Liver (tissue), 8 donors: ENCODE measurements at regions not wholly inside any gene's neighbourhood (a gene's known extent, or its start where the extent isn't known, plus 50 kb on each side); places are given as distances from the start of the nearest gene placed in this dataset.

Experiments
- DNase-seq: peaks from one replicate; pipeline ENCODE4 v3.0.0-alpha.2; 2017; ENCODE audit warnings: low spot score
- H3K27ac ChIP-seq, 2 donors: one replicate each; pipeline ENCODE4 v1.7.0; 2013; ENCODE audit warnings: inconsistent platforms in 2 of 2, low read length in 2 of 2, control low read depth in 1 of 2, low read depth in 1 of 2, mild to moderate bottlenecking in 1 of 2
- H3K27me3 ChIP-seq, 4 donors: one replicate each; pipeline versions ENCODE4 v1.6.1 to v1.7.0; 2013; ENCODE audit warnings: low read length in 3 of 4, inconsistent platforms in 1 of 4, mild to moderate bottlenecking in 1 of 4, moderate library complexity in 1 of 4; ENCODE audit not compliant: control insufficient read depth in 4 of 4, insufficient read depth in 4 of 4
- H3K36me3 ChIP-seq, 4 donors: one replicate each; pipeline versions ENCODE4 v1.6.1 to v1.7.0; 2013; ENCODE audit warnings: low read length in 3 of 4, mild to moderate bottlenecking in 3 of 4, low read depth in 1 of 4, moderate library complexity in 1 of 4; ENCODE audit not compliant: control insufficient read depth in 4 of 4, insufficient read depth in 3 of 4
- H3K4me1 ChIP-seq, 4 donors: one replicate each; pipeline versions ENCODE4 v1.6.1 to v1.7.0; 2013; ENCODE audit warnings: low read length in 3 of 4, mild to moderate bottlenecking in 3 of 4, moderate library complexity in 1 of 4; ENCODE audit not compliant: control insufficient read depth in 4 of 4, insufficient read depth in 4 of 4
- H3K4me3 ChIP-seq, 3 donors: one replicate each; pipeline versions ENCODE4 v1.6.1 to v1.7.0; 2013; ENCODE audit warnings: low read length in 3 of 3, control low read depth in 1 of 3, low read depth in 1 of 3, mild to moderate bottlenecking in 1 of 3
- H3K9ac ChIP-seq, 2 donors: one replicate each; pipeline ENCODE4 v1.7.0; 2013; ENCODE audit warnings: low read length in 2 of 2, mild to moderate bottlenecking in 2 of 2, moderate library complexity in 2 of 2, control low read depth in 1 of 2, low read depth in 1 of 2
- H3K9me3 ChIP-seq, 4 donors: one replicate each; pipeline versions ENCODE4 v1.6.1 to v1.7.0; 2013; ENCODE audit warnings: low read length in 3 of 4; ENCODE audit not compliant: control insufficient read depth in 4 of 4
- ATF3 ChIP-seq: IDR thresholded peaks from 2 replicates; pipeline ENCODE4 v1.6.1; 2016; ENCODE audit warnings: antibody characterized with exemption
- EGR1 ChIP-seq, 2 donors: IDR thresholded peaks; 2 replicates each; pipeline ENCODE4 v1.6.1; 2016 to 2018; ENCODE audit warnings: antibody characterized with exemption in 2 of 2, low read depth in 2 of 2
- FOXA1 ChIP-seq: IDR thresholded peaks from 2 replicates; pipeline ENCODE4 v1.6.1; 2016; ENCODE audit warnings: antibody characterized with exemption
- FOXA2 ChIP-seq: IDR thresholded peaks from 2 replicates; pipeline ENCODE4 v1.6.1; 2016; ENCODE audit warnings: antibody characterized with exemption
- GABPA ChIP-seq, 2 donors: IDR thresholded peaks in 1 of 2; conservative IDR thresholded peaks in 1 of 2; 2 replicates each; pipeline ENCODE4 v1.6.1; 2016; ENCODE audit warnings: antibody characterized with exemption in 2 of 2, mild to moderate bottlenecking in 1 of 2, moderate library complexity in 1 of 2
- HNF4A ChIP-seq, 2 donors: conservative IDR thresholded peaks; 2 replicates each; pipeline ENCODE4 v1.6.1; 2016; ENCODE audit warnings: antibody characterized with exemption in 2 of 2, mild to moderate bottlenecking in 2 of 2
- HNF4G ChIP-seq: IDR thresholded peaks from 2 replicates; pipeline ENCODE4 v1.6.1; 2016; ENCODE audit warnings: antibody characterized with exemption
- JUND ChIP-seq, 2 donors: IDR thresholded peaks; 2 replicates each; pipeline ENCODE4 v1.6.1; 2016; ENCODE audit warnings: antibody characterized with exemption in 2 of 2
- NR2F2 ChIP-seq: IDR thresholded peaks from 2 replicates; pipeline ENCODE4 v1.6.1; 2016; ENCODE audit warnings: antibody characterized with exemption
- RAD21 ChIP-seq, 2 donors: IDR thresholded peaks; 2 replicates each; pipeline ENCODE4 v1.6.1; 2016; ENCODE audit warnings: antibody characterized with exemption in 2 of 2, mild to moderate bottlenecking in 2 of 2
- RXRA ChIP-seq, 2 donors: IDR thresholded peaks; 2 replicates each; pipeline ENCODE4 v1.6.1; 2017 to 2018; ENCODE audit warnings: antibody characterized with exemption in 2 of 2, mild to moderate bottlenecking in 1 of 2
- SP1 ChIP-seq: IDR thresholded peaks from 2 replicates; pipeline ENCODE4 v1.6.1; 2018; ENCODE audit warnings: antibody characterized with exemption, mild to moderate bottlenecking
- TAF1 ChIP-seq: conservative IDR thresholded peaks from 2 replicates; pipeline ENCODE4 v1.6.1; 2016; ENCODE audit warnings: antibody characterized with exemption, mild to moderate bottlenecking
- YY1 ChIP-seq: IDR thresholded peaks from 2 replicates; pipeline ENCODE4 v1.6.1; 2016; ENCODE audit warnings: antibody characterized with exemption, mild to moderate bottlenecking
- WGBS: extraction: QIAGEN DNeasy Blood & Tissue Kit; methylation state at CpG from one replicate; pipeline ENCODE4 v1.1.7; 2013; 5-methylcytosine and 5-hydroxymethylcytosine counted together
- TF ChIP-seq, protein P1 (sequence below): IDR thresholded peaks from 2 replicates; pipeline ENCODE4 v1.6.1; 2016; ENCODE audit warnings: antibody characterized with exemption, mild to moderate bottlenecking
- TF ChIP-seq, protein P2 (sequence below): IDR thresholded peaks from 2 replicates; pipeline ENCODE4 v1.6.1; 2016; ENCODE audit warnings: antibody characterized with exemption
- TF ChIP-seq, protein P3 (sequence below): fragments of 150-350 bp; IDR thresholded peaks from 2 replicates; pipeline ENCODE4 v1.5.1; 2017; ENCODE audit warnings: improper control_type of control experiment, low read depth, low read length; ENCODE audit not compliant: missing input control
- TF ChIP-seq, protein P4 (sequence below): IDR thresholded peaks from 2 replicates; pipeline ENCODE4 v1.6.1; 2016; ENCODE audit warnings: antibody characterized with exemption
- donor health status: healthy.
- donor health status: healthy.
- donor health status: healthy.
- donor health status: healthy.
- donor health status: healthy.

- DNase-seq, result no peak
- H3K9me3 ChIP-seq, result peaks cover 0 to 2% (median under 1%) of the 10 kb centered on the region in 4 donors
- H3K27ac ChIP-seq, result no peak overlapping the region
- no peaks in the 10 kb centered on the region for H3K4me1 ChIP-seq
- TF ChIP-seq EGR1 (IDR thresholded peaks at IDR 0.05; ENCODE audit: low read depth in 2 of 2), result no peak
- TF ChIP-seq HNF4G, result no peak
- TF ChIP-seq, protein P1, sequence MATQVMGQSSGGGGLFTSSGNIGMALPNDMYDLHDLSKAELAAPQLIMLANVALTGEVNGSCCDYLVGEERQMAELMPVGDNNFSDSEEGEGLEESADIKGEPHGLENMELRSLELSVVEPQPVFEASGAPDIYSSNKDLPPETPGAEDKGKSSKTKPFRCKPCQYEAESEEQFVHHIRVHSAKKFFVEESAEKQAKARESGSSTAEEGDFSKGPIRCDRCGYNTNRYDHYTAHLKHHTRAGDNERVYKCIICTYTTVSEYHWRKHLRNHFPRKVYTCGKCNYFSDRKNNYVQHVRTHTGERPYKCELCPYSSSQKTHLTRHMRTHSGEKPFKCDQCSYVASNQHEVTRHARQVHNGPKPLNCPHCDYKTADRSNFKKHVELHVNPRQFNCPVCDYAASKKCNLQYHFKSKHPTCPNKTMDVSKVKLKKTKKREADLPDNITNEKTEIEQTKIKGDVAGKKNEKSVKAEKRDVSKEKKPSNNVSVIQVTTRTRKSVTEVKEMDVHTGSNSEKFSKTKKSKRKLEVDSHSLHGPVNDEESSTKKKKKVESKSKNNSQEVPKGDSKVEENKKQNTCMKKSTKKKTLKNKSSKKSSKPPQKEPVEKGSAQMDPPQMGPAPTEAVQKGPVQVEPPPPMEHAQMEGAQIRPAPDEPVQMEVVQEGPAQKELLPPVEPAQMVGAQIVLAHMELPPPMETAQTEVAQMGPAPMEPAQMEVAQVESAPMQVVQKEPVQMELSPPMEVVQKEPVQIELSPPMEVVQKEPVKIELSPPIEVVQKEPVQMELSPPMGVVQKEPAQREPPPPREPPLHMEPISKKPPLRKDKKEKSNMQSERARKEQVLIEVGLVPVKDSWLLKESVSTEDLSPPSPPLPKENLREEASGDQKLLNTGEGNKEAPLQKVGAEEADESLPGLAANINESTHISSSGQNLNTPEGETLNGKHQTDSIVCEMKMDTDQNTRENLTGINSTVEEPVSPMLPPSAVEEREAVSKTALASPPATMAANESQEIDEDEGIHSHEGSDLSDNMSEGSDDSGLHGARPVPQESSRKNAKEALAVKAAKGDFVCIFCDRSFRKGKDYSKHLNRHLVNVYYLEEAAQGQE, result no peak
- TF ChIP-seq RXRA (IDR thresholded peaks at IDR 0.05), result no peak
- TF ChIP-seq, protein P2, sequence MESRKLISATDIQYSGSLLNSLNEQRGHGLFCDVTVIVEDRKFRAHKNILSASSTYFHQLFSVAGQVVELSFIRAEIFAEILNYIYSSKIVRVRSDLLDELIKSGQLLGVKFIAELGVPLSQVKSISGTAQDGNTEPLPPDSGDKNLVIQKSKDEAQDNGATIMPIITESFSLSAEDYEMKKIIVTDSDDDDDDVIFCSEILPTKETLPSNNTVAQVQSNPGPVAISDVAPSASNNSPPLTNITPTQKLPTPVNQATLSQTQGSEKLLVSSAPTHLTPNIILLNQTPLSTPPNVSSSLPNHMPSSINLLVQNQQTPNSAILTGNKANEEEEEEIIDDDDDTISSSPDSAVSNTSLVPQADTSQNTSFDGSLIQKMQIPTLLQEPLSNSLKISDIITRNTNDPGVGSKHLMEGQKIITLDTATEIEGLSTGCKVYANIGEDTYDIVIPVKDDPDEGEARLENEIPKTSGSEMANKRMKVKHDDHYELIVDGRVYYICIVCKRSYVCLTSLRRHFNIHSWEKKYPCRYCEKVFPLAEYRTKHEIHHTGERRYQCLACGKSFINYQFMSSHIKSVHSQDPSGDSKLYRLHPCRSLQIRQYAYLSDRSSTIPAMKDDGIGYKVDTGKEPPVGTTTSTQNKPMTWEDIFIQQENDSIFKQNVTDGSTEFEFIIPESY, result no peak
- no peak for TF ChIP-seq GABPA (IDR thresholded peaks at IDR 0.05 in 1 of 2, conservative IDR thresholded peaks at IDR 0.05 in 1 of 2)
- no peak for TF ChIP-seq JUND (IDR thresholded peaks at IDR 0.05)
- no peak for TF ChIP-seq SP1
- no peak for TF ChIP-seq NR2F2
- TF ChIP-seq TAF1, result no peak
- TF ChIP-seq HNF4A (conservative IDR thresholded peaks at IDR 0.05), result no peak
- TF ChIP-seq RAD21 (IDR thresholded peaks at IDR 0.05), result no peak
- TF ChIP-seq, protein P3, sequence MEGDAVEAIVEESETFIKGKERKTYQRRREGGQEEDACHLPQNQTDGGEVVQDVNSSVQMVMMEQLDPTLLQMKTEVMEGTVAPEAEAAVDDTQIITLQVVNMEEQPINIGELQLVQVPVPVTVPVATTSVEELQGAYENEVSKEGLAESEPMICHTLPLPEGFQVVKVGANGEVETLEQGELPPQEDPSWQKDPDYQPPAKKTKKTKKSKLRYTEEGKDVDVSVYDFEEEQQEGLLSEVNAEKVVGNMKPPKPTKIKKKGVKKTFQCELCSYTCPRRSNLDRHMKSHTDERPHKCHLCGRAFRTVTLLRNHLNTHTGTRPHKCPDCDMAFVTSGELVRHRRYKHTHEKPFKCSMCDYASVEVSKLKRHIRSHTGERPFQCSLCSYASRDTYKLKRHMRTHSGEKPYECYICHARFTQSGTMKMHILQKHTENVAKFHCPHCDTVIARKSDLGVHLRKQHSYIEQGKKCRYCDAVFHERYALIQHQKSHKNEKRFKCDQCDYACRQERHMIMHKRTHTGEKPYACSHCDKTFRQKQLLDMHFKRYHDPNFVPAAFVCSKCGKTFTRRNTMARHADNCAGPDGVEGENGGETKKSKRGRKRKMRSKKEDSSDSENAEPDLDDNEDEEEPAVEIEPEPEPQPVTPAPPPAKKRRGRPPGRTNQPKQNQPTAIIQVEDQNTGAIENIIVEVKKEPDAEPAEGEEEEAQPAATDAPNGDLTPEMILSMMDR, result no peak
- TF ChIP-seq, protein P4, sequence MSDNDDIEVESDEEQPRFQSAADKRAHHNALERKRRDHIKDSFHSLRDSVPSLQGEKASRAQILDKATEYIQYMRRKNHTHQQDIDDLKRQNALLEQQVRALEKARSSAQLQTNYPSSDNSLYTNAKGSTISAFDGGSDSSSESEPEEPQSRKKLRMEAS, result no peak
- TF ChIP-seq YY1, result no peak
- no peak for TF ChIP-seq FOXA1
- no peak for TF ChIP-seq ATF3
- TF ChIP-seq FOXA2, result no peak
- no peaks in the 10 kb centered on the region for H3K27me3 ChIP-seq
- no peak overlapping the region for H3K9ac ChIP-seq
- 69% methylated on average over 2 of the region's 2 CpGs for WGBS
- no peaks in the 10 kb centered on the region for H3K36me3 ChIP-seq
- H3K4me3 ChIP-seq, result no peak overlapping the region
These were observed 757.8 kb upstream of the ADGRB3 start for GRCh38 chr6:67877288-67877687.
